ENCODE measurements at regions not wholly inside any gene's neighbourhood (a gene's known extent, or its start where the extent isn't known, plus 50 kb on each side); places are given as distances from the start of the nearest gene placed in this dataset.

- 66 to 67% methylated on average over 2 of the region's 2 CpGs for WGBS, 2 donors (ENCODE audit: low coverage in 1 of 2)
- Histone ChIP-seq H3K27ac (no peak overlapping the region), H3K9me3 (no peaks in the 10 kb centered on the region), H3K4me3 (no peak overlapping the region), H3K4me1 (no peaks in the 10 kb centered on the region), H3K27me3 (no peaks in the 10 kb centered on the region), H3K36me3 (peaks cover 0 to 2% of the 10 kb centered on the region in 2 donors)
- TF ChIP-seq EP300 (IDR thresholded peaks at IDR 0.05) = no peak
- no peak for TF ChIP-seq POLR2AphosphoS5 (IDR thresholded peaks at IDR 0.05)
- no peak for TF ChIP-seq POLR2A (IDR thresholded peaks at IDR 0.05)
- no peak for TF ChIP-seq CTCF (IDR thresholded peaks at IDR 0.05)
- ATAC-seq = no peak
Observed at GRCh38 chr2:16546128-16546754, 119.4 kb downstream of the CYRIA start.

- TF ChIP-seq POLR2AphosphoS5 (IDR thresholded peaks at IDR 0.05) = no peak
- no peaks in the 10 kb centered on the region for H3K9me3 ChIP-seq
- no peak overlapping the region for H3K27ac ChIP-seq
- H3K4me1 ChIP-seq = no peaks in the 10 kb centered on the region
- H3K27me3 ChIP-seq = peaks cover 11% of the 10 kb centered on the region
- no peak for ATAC-seq
- H3K4me3 ChIP-seq = no peak overlapping the region
- 34 to 37% methylated on average over 3 of the region's 3 CpGs for WGBS, 2 donors (ENCODE audit: low coverage in 1 of 2)
- no peaks in the 10 kb centered on the region for H3K36me3 ChIP-seq
Observed at GRCh38 chr2:16538707-16539106, 126.9 kb downstream of the CYRIA start.

GRCh38 chr2:16537347-16537746 is 128.3 kb downstream of the CYRIA start:
- Histone ChIP-seq H3K4me1 (no peaks in the 10 kb centered on the region), H3K36me3 (no peaks in the 10 kb centered on the region), H3K9me3 (no peaks in the 10 kb centered on the region), H3K27me3 (peaks cover 11% of the 10 kb centered on the region), H3K27ac (no peak overlapping the region), H3K4me3 (no peak overlapping the region)
- TF ChIP-seq CTCF (IDR thresholded peaks at IDR 0.05) = no peak
- TF ChIP-seq POLR2AphosphoS5 (IDR thresholded peaks at IDR 0.05) = no peak
- no peak for TF ChIP-seq POLR2A (IDR thresholded peaks at IDR 0.05)
- TF ChIP-seq EP300 (IDR thresholded peaks at IDR 0.05) = no peak
- WGBS, 2 donors (ENCODE audit: low coverage in 1 of 2) = 65 to 79% methylated on average over 5 of the region's 5 CpGs
- no peak for ATAC-seq

- no peak for ATAC-seq
- WGBS, 2 donors (ENCODE audit: low coverage in 1 of 2) = 60% methylated on average over 1 of the region's 1 CpG; no CpG with 5 or more reads in 1 of the 2 donors
- peaks cover 4% of the 10 kb centered on the region for H3K27me3 ChIP-seq
- H3K9me3 ChIP-seq = no peaks in the 10 kb centered on the region
- H3K36me3 ChIP-seq = no peaks in the 10 kb centered on the region
- no peak for TF ChIP-seq POLR2AphosphoS5 (IDR thresholded peaks at IDR 0.05)
- no peak for TF ChIP-seq POLR2A (IDR thresholded peaks at IDR 0.05)
- TF ChIP-seq CTCF (IDR thresholded peaks at IDR 0.05) = no peak
- no peak for TF ChIP-seq EP300 (IDR thresholded peaks at IDR 0.05)
- no peak overlapping the region for H3K27ac ChIP-seq
- no peak overlapping the region for H3K4me3 ChIP-seq
- H3K4me1 ChIP-seq = no peaks in the 10 kb centered on the region
Observed at GRCh38 chr2:16526193-16526592, 139.4 kb downstream of the CYRIA start.

GRCh38 chr2:16525265-16525887 is 140.3 kb downstream of the CYRIA start:
- TF ChIP-seq CTCF (IDR thresholded peaks at IDR 0.05) (peak in 1 of 4 experiments; percentile 31), POLR2A (IDR thresholded peaks at IDR 0.05) (no peak)
- Histone ChIP-seq H3K4me1 (no peaks in the 10 kb centered on the region), H3K9me3 (no peaks in the 10 kb centered on the region), H3K4me3 (no peak overlapping the region), H3K27ac (no peak overlapping the region), H3K27me3 (peaks cover 4% of the 10 kb centered on the region), H3K36me3 (no peaks in the 10 kb centered on the region)
- WGBS, 2 donors (ENCODE audit: low coverage in 1 of 2) = 78 to 90% methylated on average over 9 to 12 of the region's 15 CpGs
- no peak for ATAC-seq

Measured in gastroesophageal sphincter (tissue), 4 donors.